NCI-H510A treated with DMSO at 0.1 percent for 48 hours (cell line): ENCODE measurements at regions not wholly inside any gene's neighbourhood (a gene's known extent, or its start where the extent isn't known, plus 50 kb on each side); places are given as distances from the start of the nearest gene placed in this dataset.

Source experiments
- DNase-seq: peaks from one replicate; lab custom pipeline; 2025; lab: John Stamatoyannopoulos, UW

DNA sequence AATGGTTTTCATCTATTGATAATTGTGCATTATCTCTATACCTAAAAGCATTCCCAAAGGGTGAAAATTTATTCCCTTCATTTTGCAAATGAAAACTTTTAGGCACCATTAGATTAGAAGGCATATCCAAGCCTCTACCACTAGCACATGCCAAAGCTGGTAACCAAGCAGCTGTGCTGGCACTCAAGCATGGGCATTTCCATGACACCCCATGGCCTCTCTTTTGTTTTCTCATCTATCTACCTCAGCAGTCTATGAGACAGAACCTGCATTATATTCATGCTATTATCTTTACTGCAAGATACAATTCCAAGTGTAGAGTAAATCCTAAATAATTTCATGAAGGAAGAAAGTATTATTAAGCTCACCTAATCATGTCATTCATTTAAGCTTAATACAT, 334.3 kb upstream of the LRRC7 start:
- DNase-seq = no peak

DNA sequence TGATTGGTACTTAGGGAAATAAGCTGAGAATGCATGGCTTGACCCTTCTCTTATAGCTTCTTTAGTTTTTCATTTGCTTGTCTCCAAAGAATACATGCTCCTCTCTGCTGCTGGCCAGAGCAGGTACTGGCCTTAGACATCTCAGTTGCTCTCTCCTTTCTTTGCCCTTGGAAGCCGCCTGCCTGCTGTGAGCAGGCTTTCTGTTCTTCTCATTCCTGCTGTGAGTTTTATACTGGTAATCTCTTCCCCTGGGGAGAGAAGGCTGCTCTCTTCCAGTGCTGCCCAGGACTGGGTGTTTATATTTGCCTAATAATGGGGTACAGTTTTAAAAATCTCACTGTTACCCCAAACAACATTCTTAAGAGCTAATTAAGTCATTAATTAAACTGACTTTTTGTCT, 323.5 kb upstream of the LRRC7 start:
- DNase-seq = no peak

- no peak for DNase-seq
Measured at GRCh38 chr1:69246109-69246508, 321.6 kb upstream of the LRRC7 start.

DNA sequence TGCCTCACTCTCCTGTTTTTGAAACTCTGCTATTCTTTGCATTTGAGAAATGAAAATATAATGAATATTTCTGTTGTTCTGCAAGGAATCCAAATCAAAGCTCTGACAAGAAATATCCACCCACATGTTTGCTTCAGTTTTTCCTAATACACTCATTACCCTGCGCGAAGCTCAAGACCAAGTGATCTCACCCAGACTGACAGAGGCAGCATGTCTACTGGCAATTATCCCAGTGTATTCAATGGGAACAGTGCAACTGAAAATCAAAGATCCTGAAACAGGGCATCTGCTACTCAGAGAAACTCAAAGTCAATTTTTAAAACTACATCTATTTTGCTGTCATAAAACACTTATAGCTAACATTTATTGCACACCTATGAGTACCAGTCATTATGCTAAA, 321.0 kb upstream of the LRRC7 start:
- no peak for DNase-seq

DNA sequence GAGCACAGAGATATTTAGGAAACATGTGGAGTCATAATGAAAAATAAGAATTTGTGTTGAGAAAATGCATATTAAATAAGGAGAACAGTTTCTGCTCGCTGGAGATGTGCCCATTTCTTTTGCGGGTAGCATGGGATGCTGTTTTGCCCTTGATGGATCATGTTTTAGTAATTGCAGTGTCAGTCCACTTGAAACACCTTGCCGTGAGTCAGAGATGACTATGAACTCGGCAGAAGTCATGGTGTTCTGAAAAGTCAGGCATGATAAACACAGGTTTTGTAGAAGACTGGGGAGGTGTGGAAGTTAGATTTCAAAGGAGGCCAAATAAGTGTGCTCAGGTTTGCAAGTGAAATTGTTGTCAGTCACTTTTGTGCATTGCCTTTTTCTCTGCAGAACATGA, 315.0 kb upstream of the LRRC7 start:
- DNase-seq = no peak

GRCh38 chr1:69256036-69256435, 311.7 kb upstream of the LRRC7 start:
- DNase-seq = no peak

GRCh38 chr1:69258842-69259241, 308.9 kb upstream of the LRRC7 start:
- peak; percentile 39 for DNase-seq

GRCh38 chr1:69263921-69264391, 303.8 kb upstream of the LRRC7 start:
- DNase-seq = peak; percentile 83

DNA sequence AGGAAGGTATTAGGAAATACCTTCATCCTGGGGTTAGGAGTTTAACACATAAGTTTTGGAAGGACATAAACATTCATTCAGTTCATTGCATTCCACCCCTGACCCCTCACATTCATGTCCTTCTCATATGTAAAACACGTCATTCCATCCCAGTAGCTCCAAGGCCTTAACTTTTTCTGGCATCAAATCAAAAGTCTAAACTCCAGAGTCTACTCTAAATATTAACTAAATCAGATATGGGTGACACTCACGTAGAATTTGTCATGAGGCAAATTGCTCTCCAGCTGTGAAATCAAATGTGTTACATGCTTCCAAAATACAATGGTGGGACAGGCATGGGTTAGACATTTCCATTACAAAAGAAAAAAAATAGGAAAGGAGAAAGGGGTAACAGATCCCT, 298.2 kb upstream of the LRRC7 start:
- DNase-seq = no peak

DNA sequence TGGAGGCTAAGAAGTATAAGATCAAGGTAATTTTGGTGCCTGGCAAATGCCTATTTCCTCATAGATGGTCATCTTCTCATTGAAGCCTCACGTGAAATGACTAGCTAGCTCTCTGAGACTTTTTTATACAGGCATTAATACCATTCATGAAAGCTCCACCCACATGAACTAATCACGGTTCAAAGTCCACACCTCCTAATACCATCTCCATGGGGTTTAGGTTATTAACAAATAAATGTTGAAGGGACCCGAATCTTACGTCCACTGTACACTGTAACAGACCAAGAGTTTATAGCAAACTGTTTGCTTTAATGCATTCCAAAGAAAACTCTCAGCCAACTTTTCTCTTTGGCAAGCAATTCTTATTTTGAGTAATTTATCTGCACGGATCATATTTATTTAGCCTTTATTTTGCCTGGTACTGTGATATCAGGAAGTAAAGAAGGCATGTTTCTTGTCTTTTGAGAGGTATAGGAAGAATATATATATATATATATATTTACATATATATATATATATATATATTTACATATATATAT, 296.1 kb upstream of the LRRC7 start:
- DNase-seq = no peak

- DNase-seq = peak; percentile 95
Measured at GRCh38 chr1:69272684-69273083, 295.0 kb upstream of the LRRC7 start.

- no peak for DNase-seq
Measured at GRCh38 chr1:69278923-69279322, 288.8 kb upstream of the LRRC7 start.

DNA sequence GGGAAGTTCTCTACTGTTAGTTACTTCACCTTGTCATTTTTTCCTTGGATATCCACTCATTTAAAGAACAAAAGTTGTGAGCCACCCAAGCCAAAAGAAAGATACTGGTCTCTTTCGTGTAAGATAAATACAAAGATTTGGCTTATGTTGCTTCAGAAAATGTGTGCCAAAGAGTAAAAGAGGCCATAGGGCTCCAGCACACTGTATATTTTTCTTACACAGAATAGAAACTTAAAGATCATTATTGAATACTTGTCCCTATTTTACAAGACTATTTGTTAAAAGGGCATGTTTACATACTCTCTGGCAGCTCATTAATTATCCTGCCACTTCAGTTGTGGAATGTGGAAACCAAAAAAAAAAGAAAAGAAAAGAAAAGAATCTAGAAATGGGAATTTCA, 284.2 kb upstream of the LRRC7 start:
- DNase-seq = no peak

- DNase-seq = no peak
Measured at GRCh38 chr1:69284508-69284907, 283.2 kb upstream of the LRRC7 start.

DNA sequence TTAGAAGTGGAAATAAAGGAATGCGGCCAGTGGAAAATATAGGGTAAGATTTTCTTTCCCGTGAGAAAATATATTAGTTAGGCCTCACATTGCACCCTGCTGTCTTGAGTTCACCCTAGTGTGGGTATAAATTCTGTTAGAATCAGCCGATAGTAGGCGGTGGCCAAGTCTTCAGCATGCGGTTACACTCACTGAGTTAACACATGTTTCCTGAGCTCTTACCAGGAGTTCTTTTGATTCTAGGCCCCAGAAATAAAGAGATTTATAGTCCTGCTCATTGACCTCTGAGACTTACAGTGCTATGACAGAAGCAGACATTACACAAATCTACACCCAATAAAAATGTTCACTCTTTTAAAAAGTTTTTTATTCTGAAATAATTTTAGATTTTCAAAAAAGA, 279.3 kb upstream of the LRRC7 start:
- no peak for DNase-seq

DNA sequence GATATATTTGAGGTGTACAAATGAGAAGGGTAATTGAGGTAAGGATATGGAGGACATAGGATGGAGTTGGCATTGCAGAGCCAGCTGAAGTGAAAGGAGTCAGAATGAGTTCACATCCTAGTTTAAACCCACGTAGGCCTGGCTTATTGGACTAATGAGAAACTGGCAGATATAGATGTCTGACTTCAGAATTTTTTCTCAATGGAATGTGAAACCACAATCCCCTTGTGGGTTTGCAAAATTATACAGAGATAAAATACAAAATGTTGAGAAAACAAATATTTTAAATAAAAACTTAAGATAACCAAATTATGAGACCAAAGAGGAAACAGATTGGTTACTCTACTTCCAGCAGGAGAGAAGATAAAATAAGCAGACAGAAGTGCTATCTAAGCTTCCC, 277.4 kb upstream of the LRRC7 start:
- DNase-seq = no peak

DNA sequence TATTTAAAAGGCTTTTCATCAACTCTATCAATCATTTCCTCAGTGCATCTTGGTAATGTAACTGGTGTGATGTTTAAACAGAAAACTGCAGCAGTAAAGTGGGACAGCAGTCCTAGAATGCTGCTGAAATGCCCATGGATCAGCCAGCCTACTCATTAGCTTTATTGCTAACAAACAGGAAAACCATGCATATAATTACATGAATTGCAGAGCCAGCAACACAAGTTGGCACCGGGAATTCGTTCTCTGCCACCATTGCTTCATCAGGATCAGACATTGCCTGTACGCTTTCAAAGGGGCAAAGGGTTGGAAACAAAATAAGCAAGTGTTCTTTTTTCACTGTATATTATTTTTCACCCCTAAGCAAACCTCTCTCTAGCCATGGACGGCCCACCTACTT, 276.2 kb upstream of the LRRC7 start:
- no peak for DNase-seq

DNA sequence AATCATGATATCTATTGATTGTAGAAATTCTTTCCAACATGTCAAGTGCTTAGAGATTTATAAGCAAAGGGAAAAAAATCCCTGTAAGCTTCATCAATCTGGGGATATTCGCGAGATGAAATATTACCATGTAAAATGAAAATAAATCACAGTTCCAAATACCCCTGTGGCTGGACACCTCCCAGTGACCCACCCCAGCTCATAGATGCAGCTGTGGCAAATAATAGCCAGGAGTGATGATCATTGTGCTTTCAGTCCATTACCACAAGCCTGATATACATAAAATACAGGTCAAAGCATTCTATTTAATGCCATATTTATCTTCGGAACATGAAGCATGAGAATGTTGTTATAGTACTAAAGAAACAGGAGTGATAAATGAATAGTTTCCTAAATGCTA, 274.9 kb upstream of the LRRC7 start:
- no peak for DNase-seq

DNA sequence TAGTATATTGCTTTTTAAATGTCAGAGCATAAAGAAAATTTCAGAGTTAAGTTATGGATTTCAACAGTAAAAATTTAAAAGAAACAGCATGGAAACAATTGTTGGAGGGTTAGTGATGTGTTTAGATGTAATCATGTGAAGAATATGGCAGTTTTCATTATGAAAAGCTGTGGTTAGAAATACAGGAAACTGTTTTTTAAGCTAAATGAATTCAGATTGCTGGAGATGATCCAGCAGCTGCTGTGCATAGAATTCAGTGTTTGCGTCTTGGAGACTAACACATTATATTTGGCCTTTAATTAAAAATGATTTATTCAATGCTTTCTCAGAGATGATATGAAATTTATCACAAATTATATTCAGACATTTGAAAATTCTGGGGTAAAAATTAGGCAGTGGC, 273.6 kb upstream of the LRRC7 start:
- DNase-seq = no peak

DNA sequence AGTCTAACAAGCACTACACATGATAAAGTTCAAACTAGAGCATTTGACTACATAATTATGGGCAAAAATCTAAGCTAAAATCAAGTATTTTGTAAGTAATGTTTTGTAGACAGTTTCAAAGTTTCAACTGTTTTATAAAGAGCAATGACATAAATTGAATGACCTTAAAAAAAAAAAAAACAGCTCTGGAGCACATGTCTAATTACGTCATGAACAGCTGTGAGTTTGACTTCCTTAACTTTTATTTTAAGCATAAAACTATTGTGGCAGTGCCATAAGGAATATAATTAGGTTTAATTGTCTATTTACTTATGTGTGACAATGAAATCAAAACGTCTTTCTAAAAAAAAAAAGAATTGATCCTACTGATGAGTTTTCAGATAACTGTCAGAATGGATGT, 272.5 kb upstream of the LRRC7 start:
- DNase-seq = no peak

- no peak for DNase-seq
Measured at GRCh38 chr1:69305621-69306020, 262.1 kb upstream of the LRRC7 start.

- no peak for DNase-seq
Measured at GRCh38 chr1:69312055-69312732, 255.5 kb upstream of the LRRC7 start.

- DNase-seq = no peak
Measured at GRCh38 chr1:69313118-69313517, 254.6 kb upstream of the LRRC7 start.

DNA sequence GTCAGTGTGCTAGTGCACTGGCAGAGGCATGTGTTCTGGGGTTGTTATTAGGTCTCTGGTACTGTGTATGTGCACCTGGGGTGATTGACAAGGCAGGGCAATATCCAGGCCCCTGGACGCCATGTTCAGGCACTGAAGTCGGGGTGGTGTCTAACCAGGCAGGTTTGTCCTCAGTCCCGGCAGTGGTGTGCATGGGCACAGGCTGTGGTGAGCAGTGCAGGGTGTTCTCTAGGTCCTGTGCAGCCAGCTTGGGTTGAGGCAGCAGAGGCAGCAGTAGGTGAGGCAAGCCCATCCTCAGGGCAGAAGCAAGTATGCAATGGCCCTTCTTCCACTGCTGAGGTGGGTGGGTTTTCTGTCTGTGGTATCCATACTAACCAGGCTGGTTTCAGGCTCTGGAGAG, 252.3 kb upstream of the LRRC7 start:
- no peak for DNase-seq
